ENCODE measurements at regions not wholly inside any gene's neighbourhood (a gene's known extent, or its start where the extent isn't known, plus 50 kb on each side); places are given as distances from the start of the nearest gene placed in this dataset.

- TF ChIP-seq EGR1 (IDR thresholded peaks at IDR 0.05), result no peak
- no peak for TF ChIP-seq ZBTB7A (IDR thresholded peaks at IDR 0.05; ENCODE audit: low read depth)
- TF ChIP-seq EP300 (IDR thresholded peaks at IDR 0.05; ENCODE audit: borderline replicate concordance), result no peak
- TF ChIP-seq, protein P1, sequence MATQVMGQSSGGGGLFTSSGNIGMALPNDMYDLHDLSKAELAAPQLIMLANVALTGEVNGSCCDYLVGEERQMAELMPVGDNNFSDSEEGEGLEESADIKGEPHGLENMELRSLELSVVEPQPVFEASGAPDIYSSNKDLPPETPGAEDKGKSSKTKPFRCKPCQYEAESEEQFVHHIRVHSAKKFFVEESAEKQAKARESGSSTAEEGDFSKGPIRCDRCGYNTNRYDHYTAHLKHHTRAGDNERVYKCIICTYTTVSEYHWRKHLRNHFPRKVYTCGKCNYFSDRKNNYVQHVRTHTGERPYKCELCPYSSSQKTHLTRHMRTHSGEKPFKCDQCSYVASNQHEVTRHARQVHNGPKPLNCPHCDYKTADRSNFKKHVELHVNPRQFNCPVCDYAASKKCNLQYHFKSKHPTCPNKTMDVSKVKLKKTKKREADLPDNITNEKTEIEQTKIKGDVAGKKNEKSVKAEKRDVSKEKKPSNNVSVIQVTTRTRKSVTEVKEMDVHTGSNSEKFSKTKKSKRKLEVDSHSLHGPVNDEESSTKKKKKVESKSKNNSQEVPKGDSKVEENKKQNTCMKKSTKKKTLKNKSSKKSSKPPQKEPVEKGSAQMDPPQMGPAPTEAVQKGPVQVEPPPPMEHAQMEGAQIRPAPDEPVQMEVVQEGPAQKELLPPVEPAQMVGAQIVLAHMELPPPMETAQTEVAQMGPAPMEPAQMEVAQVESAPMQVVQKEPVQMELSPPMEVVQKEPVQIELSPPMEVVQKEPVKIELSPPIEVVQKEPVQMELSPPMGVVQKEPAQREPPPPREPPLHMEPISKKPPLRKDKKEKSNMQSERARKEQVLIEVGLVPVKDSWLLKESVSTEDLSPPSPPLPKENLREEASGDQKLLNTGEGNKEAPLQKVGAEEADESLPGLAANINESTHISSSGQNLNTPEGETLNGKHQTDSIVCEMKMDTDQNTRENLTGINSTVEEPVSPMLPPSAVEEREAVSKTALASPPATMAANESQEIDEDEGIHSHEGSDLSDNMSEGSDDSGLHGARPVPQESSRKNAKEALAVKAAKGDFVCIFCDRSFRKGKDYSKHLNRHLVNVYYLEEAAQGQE (IDR thresholded peaks at IDR 0.05; ENCODE audit: low read depth), result no peak
- TF ChIP-seq TAF1 (IDR thresholded peaks at IDR 0.05; ENCODE audit: low read depth), result no peak
- TF ChIP-seq CEBPB (IDR thresholded peaks at IDR 0.05), result no peak
These were observed 57.2 kb upstream of the LRRN2 start for GRCh38 chr1:204742676-204743251.

GRCh38 chr1:204744107-204744779, 58.7 kb upstream of the LRRN2 start:
- TF ChIP-seq RAD21 (IDR thresholded peaks at IDR 0.05; ENCODE audit: low read depth) (no peak), ZBTB7A (IDR thresholded peaks at IDR 0.05; ENCODE audit: low read depth) (no peak), FOXM1 (IDR thresholded peaks at IDR 0.05; ENCODE audit: borderline replicate concordance, low read depth) (no peak), MAX (IDR thresholded peaks at IDR 0.05) (no peak), NFIC (IDR thresholded peaks at IDR 0.05) (no peak), CEBPB (IDR thresholded peaks at IDR 0.05) (no peak), TCF12 (IDR thresholded peaks at IDR 0.05; ENCODE audit: low read depth) (no peak), EGR1 (IDR thresholded peaks at IDR 0.05) (no peak), TEAD4 (IDR thresholded peaks at IDR 0.05) (no peak), YY1 (IDR thresholded peaks at IDR 0.05; ENCODE audit: low read depth) (no peak), CREB1 (IDR thresholded peaks at IDR 0.05; ENCODE audit: low read depth) (no peak), USF1 (IDR thresholded peaks at IDR 0.05) (no peak), EP300 (IDR thresholded peaks at IDR 0.05; ENCODE audit: borderline replicate concordance) (no peak), TAF1 (IDR thresholded peaks at IDR 0.05; ENCODE audit: low read depth) (no peak)
- TF ChIP-seq, protein P1 (IDR thresholded peaks at IDR 0.05; ENCODE audit: low read depth), result no peak

- TF ChIP-seq RAD21 (IDR thresholded peaks at IDR 0.05; ENCODE audit: low read depth), result peak; percentile 54
- 0 out of 2 replicates have a peak, but pooled peaks have one; percentile 4 for TF ChIP-seq CEBPB (IDR thresholded peaks at IDR 0.05)
- no peak for TF ChIP-seq ZBTB7A (IDR thresholded peaks at IDR 0.05; ENCODE audit: low read depth)
These were observed 61.4 kb upstream of the LRRN2 start for GRCh38 chr1:204746838-204747442.

GRCh38 chr1:204751480-204751879, 65.9 kb upstream of the LRRN2 start:
- TF ChIP-seq TAF1 (IDR thresholded peaks at IDR 0.05; ENCODE audit: low read depth) (no peak), CREB1 (IDR thresholded peaks at IDR 0.05; ENCODE audit: low read depth) (no peak)

DNA sequence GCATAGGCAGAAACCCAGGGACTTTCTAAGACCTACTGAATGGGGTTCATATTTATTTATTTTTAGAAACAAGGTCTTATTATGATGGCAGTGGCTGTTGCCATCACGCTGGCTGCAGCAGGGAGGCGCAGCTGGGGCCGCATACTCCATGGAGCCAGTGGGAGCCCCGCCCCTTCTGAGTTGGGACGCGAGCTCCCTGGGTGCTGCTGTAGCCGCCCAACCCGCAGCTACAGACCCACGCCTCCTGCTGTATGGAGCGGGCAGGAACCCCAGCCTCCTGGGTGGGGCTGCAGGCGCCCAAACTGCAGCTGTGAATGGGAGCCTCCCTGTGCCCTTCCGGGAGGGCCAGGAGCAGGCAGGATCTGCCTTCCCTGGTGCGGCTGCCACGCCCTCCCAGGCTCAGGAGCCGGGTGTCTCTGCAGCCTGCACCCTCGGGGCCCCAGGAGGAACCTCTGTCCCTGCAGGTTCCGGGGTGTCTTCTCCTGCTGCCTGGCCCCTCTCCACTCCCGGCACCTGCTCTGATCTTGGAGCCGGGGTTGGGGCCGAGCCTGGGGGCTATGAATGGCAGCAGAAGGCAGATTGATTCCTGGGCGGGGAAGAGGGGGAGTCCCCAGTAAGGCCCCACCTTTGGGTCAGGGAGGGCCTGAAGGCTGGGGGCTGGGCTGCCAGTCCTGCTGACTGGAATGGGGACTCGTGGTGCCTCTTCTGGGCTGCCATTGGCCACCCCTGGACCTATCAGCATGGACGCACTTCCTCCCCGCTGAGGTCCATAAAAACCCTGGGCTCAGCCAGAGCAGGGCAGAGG, 66.5 kb upstream of the LRRN2 start:
- TF ChIP-seq FOXM1 (IDR thresholded peaks at IDR 0.05; ENCODE audit: borderline replicate concordance, low read depth) (no peak), TEAD4 (IDR thresholded peaks at IDR 0.05) (no peak), EP300 (IDR thresholded peaks at IDR 0.05; ENCODE audit: borderline replicate concordance) (no peak), USF1 (IDR thresholded peaks at IDR 0.05) (no peak), NFIC (IDR thresholded peaks at IDR 0.05) (no peak), CEBPB (IDR thresholded peaks at IDR 0.05) (no peak), YY1 (IDR thresholded peaks at IDR 0.05; ENCODE audit: low read depth) (no peak), TAF1 (IDR thresholded peaks at IDR 0.05; ENCODE audit: low read depth) (no peak)
- TF ChIP-seq, protein P1 (IDR thresholded peaks at IDR 0.05; ENCODE audit: low read depth), result no peak

All from Ishikawa (cell line).